ENCODE measurements at regions not wholly inside any gene's neighbourhood (a gene's known extent, or its start where the extent isn't known, plus 50 kb on each side); places are given as distances from the start of the nearest gene placed in this dataset.
"Not testable (repeated sequence)": the region's sequence is repeated elsewhere in the genome, so short reads cannot be mapped to it uniquely, and the experiment has no call there.

GRCh38 chr9:23006127-23006526 is 559.5 kb downstream of the DMRTA1 start:
- no peak for DNase-seq

DNA sequence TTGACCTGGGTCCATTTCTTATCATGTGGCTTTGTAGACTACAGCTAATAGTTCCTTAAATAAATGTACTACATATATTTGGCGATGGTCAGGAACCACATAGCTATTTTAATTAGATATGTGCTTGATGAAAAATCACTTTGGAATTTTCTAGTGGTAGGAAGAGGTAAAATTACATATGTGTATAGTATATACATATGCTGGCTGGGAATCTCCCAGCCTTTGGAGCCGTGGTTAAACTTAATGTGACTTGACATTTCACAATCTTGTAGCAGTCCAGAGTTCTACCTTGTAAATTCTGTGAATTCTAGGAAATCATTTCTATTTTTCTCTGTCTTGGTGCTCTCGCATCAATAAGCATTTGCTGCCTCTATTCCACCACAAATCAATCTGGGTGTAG is 565.0 kb downstream of the DMRTA1 start:
- DNase-seq: no peak

DNA sequence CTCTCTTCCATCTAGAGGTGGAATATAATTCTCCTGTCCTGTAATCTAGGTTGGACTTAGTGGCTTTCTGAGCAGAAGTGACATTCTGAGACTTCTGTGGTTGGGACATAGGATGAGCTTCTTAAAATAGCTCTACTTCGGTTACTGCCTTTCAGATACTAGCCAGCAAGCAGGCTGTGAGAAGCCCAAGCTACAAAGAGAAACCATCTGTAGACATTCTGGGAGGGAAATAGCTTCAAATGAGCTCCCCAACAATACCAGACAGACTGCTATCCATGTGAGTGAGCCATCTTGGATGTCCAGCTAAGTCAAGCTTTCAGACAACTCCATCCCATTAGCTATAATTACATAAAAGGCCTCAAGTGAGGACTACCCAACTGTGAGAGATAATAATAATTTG is 568.9 kb downstream of the DMRTA1 start:
- no peak for DNase-seq

- DNase-seq: no peak
Measured at GRCh38 chr9:23036416-23036815, 589.8 kb downstream of the DMRTA1 start.

GRCh38 chr9:23039402-23039801 is 592.8 kb downstream of the DMRTA1 start:
- no peak for DNase-seq

GRCh38 chr9:23041466-23041865 is 594.8 kb downstream of the DMRTA1 start:
- DNase-seq: no peak

DNA sequence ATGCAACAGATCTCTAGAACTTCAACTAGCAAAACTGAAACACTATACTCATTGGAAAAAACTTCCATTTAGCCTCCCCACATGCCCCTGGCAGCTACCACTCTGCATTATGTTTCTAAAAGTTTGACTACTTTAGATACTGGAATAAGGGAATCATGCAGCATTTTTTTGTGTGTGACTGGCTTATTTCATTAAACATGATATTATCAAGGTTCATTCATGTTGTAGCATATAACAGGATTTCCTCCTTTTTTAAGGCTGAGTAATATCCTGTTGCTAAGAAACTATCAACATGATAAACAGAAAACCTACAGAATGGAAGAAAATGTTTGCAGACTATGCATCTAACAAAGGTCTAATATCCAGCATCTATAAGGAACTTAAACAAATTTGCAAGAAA is 597.9 kb downstream of the DMRTA1 start:
- no peak for DNase-seq

DNA sequence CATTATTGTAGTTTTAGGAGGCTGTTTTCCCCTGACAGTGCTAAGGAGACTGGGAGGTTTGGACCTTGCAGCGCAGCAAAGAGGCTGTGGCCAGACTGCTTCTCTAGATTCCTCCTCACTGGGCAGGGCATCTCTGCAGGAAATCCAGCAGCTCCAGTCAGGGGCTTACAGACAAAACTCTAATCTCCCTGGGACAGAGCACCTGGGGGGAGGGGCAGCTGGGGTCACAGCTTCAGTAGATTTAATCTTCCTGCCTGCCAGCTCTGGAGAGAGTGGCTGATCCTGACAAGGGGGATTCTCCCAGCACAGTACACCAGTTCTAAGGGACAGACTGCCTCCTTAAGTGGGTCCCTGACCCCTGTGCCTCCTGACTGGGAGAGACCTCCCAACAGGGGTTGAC is 599.4 kb downstream of the DMRTA1 start:
- not testable (repeated sequence) for DNase-seq

DNA sequence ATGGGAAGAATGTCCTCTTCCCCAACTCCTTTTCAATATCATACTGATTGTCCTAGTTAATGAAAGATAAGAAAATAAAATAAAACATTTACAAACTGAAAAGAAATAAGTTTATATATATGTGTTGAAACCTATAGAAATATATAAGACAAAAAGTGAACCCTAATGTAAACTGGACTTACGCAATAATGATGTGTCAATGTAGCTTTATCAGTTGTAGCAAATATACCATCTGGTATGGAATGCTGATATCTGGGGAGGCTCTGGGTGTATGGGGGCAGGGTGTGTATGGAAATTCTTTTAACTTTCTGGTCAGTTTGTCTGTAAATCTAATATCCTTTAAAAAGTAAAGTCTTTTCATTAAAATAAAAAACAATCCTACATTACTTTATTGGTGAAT is 603.9 kb downstream of the DMRTA1 start:
- DNase-seq: no peak

GRCh38 chr9:23073136-23073535 is 626.5 kb downstream of the DMRTA1 start:
- no peak for DNase-seq

- DNase-seq: no peak
Measured at GRCh38 chr9:23079798-23080197, 633.2 kb downstream of the DMRTA1 start.

DNA sequence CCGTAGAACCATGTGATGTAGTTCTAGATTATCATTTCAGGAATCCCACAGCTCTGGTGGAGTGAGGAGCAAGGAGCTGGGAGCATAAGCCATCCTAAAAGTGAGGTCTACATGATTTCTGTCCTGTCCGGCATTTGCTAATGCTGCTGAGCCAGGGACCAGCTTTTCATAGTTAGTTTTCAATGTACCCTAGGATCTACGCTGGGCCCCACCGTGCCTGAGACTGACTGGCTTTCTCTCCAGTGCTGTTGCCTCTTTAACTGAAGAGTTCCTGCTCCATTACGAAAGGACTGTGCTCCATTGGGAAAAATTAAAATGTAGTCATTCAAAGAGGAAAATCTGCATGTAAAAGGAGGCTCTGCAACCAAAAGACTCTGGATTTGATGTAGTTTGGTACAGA is 634.8 kb downstream of the DMRTA1 start:
- DNase-seq: no peak

GRCh38 chr9:23088932-23089364 is 642.3 kb downstream of the DMRTA1 start:
- DNase-seq: no peak

GRCh38 chr9:23117616-23118015 is 671.0 kb downstream of the DMRTA1 start:
- no peak for DNase-seq

DNA sequence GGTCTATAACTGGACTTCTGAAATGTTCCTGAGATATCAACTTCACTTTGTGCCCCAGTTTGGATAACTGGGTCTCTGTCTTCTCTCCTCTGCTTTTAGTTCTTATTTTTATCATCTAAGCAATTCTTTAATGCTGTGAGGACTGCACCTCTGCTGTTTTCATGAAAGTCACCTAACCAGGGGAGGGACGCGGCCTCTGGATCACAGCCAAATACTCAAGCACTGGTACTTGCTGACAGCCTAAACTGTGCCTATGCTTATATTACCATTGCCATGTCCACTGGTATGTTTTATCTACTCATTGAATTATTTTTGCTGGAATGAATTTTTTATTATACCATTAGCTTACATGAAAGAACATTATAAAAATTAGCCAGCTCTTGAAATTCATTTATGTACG is 674.0 kb downstream of the DMRTA1 start:
- no peak for DNase-seq

DNA sequence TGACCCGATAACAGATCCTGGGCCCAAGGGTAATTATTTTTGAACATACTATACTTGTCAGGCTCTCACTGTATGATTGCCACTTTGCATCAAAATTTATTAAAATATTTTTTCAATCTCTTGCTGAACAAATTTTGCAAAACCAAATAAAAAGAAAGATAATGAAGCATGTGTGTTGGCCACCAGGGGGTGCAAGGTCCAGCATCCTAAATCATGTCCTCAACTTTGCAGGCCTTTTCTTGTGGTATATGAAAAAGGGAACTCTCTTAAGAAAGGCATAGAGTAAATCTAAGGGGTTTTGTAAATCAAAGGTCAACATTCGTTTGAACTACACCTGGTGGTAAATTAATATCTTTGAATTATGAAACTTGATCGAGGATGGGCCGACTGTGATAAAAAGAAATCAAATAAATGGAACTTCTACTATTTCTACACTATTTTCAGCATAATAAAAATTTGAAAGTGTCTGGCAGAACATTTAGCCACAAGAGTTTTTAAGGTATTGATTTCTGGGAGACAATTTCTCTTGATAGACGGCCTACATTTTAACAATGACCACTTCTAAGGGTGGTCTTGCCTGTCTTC is 676.5 kb downstream of the DMRTA1 start:
- peak; percentile 31 for DNase-seq

DNA sequence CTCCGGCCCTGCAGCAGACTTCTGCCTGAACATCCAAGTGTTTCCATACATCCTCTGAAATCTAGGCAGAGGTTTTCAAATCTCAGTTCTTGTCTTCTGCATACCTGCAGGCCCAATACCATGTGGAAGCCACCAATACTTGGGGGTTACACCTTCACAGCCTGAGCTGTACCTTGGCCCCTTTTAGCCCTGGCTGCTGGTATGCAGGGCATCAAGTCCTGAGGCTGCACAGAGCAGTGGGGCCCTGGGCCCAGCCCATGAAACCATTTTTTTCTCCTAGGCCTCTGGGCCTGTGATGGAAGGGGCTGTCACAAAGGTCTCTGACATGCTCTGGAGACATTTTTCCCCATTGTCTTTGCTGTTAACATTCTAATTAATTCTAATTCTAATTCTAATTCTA is 680.6 kb downstream of the ELAVL2 start:
- no peak for DNase-seq

DNA sequence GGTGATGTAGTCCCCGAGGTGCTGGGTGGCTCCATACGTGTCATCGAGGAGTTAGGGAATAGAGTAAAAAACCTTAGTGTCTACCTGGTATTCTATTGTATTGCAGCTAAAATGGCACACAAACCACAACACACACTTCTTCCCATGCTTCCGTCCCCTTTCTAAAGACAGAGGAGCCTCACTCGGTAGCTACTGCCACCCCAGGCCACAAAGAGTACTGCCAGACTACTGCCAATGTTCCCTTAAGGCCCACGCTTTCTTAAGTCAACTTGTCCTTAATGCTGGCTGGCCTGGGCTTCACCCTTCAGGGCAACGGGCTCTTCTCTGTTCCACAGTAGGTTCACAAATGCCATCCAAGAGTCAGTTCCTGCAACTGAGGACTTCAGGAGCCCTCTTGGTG is 673.0 kb downstream of the ELAVL2 start:
- no peak for DNase-seq

- DNase-seq: no peak
Measured at GRCh38 chr9:23160491-23160890, 665.5 kb downstream of the ELAVL2 start.

GRCh38 chr9:23160952-23161469 is 665.0 kb downstream of the ELAVL2 start:
- DNase-seq: no peak

DNA sequence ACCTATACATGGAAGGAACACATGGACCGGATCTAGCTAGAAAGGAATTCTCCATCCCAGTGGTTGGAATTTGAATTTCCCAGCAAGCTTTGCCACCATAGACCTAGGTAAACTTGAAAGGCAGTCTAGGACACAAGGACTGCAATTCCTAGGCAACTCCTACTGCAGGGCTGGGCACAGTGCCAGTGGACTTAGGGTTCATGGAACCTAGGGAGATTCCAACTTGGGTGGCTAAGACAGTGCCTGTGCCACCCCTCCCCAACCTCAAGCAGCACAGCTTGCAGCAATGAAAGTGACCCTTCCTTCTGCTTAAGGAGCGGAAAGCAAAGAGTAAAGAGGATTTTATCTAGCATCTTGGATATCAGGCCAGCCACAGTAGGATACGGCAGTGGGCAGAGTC is 663.3 kb downstream of the ELAVL2 start:
- no peak for DNase-seq

DNA sequence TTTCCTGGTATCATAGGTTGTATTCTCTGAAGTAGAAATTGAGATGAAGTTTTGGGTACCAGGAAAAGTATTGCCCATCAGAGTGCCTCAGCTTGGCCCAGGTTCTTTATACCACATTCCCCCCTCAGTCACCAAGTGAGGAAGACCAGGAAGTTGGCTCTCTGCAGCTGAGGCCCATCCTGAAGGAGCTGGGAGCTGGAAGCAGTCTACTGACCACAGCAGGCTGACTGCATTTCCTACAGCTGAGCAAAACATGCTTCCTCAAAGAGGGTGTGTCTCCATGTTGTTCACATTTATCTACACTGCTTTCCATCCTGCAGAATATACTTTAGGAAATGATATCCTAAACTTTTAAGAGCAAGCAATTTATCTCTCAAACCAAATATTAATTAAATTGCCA is 654.6 kb downstream of the ELAVL2 start:
- no peak for DNase-seq

- DNase-seq: no peak
Measured at GRCh38 chr9:23172206-23172605, 653.8 kb downstream of the ELAVL2 start.

GRCh38 chr9:23172979-23173637 is 652.9 kb downstream of the ELAVL2 start:
- DNase-seq: no peak

DNA sequence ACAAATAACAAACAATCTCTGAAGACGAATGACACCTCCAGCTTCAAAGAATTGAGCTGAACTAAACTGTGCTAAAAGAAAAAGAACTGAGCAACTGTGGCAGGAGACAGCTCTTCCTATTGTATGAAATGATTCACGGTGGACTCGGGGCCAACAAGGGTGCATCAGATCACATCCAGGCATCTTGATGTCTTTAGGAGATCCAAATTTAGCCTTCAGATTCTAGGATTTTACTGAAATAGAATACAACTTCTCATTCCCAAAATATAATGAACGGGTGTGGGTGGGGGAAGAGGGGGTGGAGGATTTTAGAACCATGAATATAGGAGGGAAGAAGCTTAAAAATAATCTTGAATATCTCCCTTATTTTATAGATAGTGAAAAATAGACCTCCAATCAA is 631.8 kb downstream of the ELAVL2 start:
- no peak for DNase-seq

All from hematopoietic multipotent progenitor cell treated with erythropoietin and hydrocortisone succinate and interleukin-3 and kit ligand, for 8 days (in vitro differentiated cells).